SK-MEL-5 (cell line): ENCODE measurements at regions not wholly inside any gene's neighbourhood (a gene's known extent, or its start where the extent isn't known, plus 50 kb on each side); places are given as distances from the start of the nearest gene placed in this dataset.

Experiments used
- DNase-seq: peaks from one replicate; pipeline ENCODE4 v3.0.0-alpha.2; 2016; ENCODE audit warnings: low read depth, low spot score
- in situ Hi-C: cut with HindIII; loops from 2 replicates; pipeline ENCODE4 v1.10.0; 2016; ENCODE audit warnings: low sequenced_read_pairs, high pct_unique_total_duplicates, low pct_unique_long_range_greater_than_20kb

DNA sequence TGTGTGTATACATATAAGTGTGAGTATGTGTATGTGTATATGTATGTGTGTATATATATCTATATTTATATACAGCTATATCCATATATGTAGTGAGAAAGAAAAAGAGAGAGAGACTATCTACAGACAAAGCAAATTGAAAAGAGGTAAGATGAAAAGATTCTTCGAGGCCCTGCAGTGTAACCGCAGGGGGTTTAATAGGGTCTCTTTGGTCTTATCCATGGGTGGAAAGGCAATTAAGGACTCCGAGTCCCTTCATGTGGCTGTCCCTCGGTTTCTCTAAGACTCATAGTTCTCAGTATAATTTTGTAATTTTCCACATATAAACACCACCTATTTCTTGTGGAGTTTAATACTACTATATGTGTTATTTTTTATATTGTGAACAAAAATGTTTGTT, 50.6 kb upstream of the JAZF1 start:
- no peak for DNase-seq
- in situ Hi-C loops, result no loop called here

DNA sequence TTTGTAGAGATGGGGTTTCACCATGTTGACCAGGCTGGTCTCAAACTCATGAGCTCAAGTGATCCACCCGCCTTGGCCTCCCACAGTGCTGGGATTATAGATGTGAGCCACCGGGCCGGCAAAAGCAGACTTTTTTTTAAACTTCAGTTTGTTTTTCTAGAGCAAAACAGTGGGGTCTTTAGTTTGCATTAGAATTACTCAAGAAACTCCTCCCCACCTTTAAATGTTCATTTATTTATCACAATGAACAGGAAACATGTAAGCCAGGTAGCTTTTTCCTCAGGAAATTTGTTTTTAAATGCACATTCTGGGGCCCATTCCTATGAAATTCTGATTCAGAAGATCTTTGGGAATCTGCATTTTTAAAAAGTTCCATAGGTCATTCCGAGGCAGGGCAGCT, 56.0 kb upstream of the JAZF1 start:
- no peak for DNase-seq
- in situ Hi-C loops, result no loop called here

- in situ Hi-C loops, result no loop called here
- DNase-seq, result no peak
These were observed 56.8 kb upstream of the JAZF1 start for GRCh38 chr7:28237363-28237762.

DNA sequence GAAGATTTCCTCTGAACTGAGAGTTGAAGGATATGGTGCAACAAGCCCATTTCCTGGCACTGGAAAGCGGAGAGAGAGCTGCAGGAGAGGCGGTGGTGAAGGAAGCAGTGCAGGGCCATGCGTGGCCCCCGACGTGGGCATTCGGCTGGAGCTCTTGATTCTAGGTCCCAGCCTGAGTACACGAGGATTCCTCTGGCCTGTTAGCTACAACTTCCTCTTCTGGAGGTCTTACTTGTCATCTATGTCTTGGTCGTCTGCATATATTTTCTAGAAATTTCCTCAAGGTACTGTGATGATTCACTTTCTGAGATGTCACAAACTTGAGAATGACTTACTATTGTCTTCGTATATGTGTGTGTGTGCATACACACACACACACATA, 59.2 kb upstream of the JAZF1 start:
- no peak for DNase-seq
- in situ Hi-C loops, result no loop called here

GRCh38 chr7:28240481-28240880, 59.9 kb upstream of the JAZF1 start:
- in situ Hi-C loops, result no loop called here
- DNase-seq, result no peak

GRCh38 chr7:28243861-28244260, 63.3 kb upstream of the JAZF1 start:
- in situ Hi-C loops, result no loop called here
- DNase-seq, result no peak

- in situ Hi-C loops, result no loop called here
- no peak for DNase-seq
These were observed 64.7 kb upstream of the JAZF1 start for GRCh38 chr7:28245123-28245878.

- in situ Hi-C loops, result no loop called here
- no peak for DNase-seq
These were observed 66.4 kb upstream of the JAZF1 start for GRCh38 chr7:28246921-28247461.

GRCh38 chr7:28258240-28258639, 77.6 kb upstream of the JAZF1 start:
- DNase-seq, result no peak
- in situ Hi-C loops, result no loop called here

DNA sequence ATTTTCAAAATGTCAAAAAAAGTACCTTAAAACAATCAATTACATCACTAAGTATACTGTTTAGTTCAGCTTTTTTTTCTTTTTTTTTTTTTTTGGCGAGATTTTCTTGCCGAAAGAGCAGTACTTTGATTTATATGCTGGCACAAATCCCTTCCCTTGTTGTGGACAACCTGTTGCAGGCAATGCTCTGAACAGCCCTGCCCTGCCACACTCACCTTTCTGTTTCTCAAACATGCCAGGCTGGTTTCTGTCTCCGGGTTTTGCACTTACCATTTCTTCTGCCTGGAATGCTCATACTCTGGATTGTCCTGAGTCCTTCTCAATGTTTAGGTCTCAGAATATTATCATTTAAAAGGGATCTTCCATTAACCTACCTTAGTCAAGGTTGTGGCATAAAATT, 80.4 kb upstream of the JAZF1 start:
- no peak for DNase-seq
- in situ Hi-C loops, result no loop called here

DNA sequence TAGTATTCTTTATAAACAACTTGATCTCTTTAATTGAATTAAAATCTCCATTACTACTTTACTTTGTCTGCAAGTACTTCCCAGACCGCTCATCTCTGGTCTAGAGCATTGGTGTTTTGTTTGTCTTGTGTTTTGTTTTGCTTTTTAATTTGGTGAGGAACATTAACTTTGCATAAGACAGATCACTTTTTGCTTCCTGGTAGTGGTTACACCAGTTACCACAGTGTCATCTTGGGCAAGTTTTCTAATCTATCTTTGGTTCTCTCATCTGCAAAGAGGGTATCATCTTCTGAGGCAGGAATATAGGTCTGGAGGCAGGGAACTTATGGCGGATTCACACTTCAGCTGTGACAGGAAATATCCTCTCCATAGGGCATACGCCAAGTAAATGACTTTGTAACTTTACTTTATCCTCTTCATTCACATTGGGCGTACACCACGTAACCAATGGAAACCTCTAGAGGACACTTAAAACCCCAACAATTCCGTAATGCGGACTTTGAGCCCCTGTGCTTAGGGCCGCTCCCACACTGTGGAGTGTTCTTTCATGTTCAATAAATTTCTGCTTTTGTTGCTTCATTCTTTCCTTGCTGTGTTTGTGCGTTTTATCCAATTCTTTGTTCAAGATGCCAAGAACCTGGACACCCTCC, 83.2 kb upstream of the JAZF1 start:
- DNase-seq, result no peak
- in situ Hi-C loops, result no loop called here

GRCh38 chr7:28266402-28266801, 85.8 kb upstream of the JAZF1 start:
- DNase-seq, result no peak
- in situ Hi-C loops, result no loop called here

GRCh38 chr7:28267012-28267411, 86.4 kb upstream of the JAZF1 start:
- DNase-seq, result no peak
- in situ Hi-C loops, result no loop called here

DNA sequence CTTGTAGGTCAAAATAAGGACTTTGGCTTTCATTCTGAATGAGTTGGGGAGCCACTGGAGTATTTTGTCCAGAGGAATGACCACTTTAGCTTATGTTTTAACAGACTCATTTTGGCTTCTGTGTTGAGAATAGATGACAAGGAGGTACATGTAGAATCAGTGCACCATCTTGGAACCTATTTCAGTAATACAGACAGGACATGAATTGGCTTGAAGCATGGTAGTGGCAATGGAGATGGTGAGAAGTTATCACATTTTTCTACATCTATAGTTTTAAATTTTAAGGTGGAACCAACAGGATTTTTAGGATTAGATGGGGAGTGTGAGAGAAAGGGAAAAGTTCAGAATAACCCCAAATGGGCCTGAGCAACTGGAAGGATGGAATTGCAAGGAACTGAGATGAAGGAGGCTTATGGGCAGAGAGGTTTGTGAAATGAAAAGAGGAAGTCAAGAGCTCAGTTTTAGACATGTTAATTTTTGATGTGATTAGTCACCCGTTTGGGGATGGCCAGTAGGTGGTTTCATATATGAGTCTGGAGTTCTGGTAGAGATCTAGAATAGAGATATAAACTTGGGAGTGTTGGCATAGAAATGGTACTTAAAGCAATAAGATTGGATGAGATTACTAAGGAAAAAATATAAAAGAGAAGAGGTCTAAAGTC, 89.2 kb upstream of the JAZF1 start:
- in situ Hi-C loops, result no loop called here
- no peak for DNase-seq

GRCh38 chr7:28270536-28270935, 89.9 kb upstream of the JAZF1 start:
- no peak for DNase-seq
- in situ Hi-C loops, result no loop called here

- in situ Hi-C loops, result no loop called here
- peak; percentile 78 for DNase-seq
These were observed 91.9 kb upstream of the JAZF1 start for GRCh38 chr7:28272461-28272877.

DNA sequence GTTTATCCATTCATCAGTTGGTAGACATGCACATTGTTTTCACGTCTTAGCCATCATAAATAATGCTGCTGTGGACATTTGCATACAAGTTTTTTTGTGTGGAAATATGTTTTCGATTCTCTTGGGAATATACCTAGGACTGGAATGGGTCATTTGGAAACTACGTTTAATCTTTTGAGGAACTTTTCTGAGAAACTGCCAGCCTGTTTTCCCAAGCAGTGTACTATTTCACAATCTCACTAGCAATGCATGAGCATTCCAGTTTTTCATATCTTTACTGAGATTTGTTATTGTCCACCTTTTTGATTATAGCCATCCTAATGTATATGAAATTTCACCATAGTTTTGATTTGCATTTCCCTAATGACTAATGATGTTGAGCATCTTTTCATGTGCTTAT, 95.7 kb upstream of the JAZF1 start:
- DNase-seq, result no peak
- in situ Hi-C loops, result no loop called here

DNA sequence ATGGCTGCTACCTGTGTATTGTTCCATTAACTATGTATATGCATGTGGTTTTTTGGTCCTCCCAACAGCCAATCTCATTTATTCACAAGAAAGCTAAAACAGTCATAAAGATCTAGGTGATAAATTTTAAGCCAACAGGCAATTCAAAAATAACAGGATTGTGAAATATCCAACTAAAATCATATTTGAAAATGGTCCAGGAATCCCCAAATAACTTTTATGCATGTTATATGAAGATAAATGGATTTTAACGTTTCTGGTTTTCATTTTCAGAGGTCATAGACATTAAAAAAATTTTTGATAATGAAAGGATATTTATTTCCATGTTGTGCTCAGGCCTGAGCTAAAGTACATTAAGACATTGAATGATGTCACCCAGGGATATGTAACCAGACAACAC, 96.8 kb upstream of the JAZF1 start:
- in situ Hi-C loops, result no loop called here
- DNase-seq, result no peak

DNA sequence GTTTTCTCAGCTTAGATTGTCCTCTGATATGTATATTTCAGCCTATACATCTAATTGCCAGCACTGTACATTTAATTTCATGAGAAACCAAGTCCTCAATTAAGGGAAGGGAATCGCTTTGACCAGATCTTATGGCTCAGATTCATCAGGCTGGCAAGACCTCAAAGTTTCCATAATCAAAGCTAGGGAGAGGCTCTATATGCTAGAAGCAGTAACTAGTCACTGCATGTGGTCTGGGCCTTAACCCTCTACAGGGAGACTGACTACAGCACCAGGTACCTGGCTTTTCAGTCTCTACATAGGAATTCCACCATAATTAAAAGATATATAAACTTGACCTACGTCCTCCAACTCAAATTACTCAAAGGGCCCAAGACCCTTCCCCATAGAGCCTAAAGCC, 97.4 kb upstream of the JAZF1 start:
- in situ Hi-C loops, result no loop called here
- no peak for DNase-seq
